ENCODE measurements at regions not wholly inside any gene's neighbourhood (a gene's known extent, or its start where the extent isn't known, plus 50 kb on each side); places are given as distances from the start of the nearest gene placed in this dataset.

- no peaks in the 10 kb centered on the region for H3K36me3 ChIP-seq (ENCODE audit: control insufficient read depth, insufficient read depth, low read length)
- H3K4me3 ChIP-seq (replicated peaks; ENCODE audit: low read depth, low read length) = no peak overlapping the region
- no peak for DNase-seq (ENCODE audit: extremely low read depth, insufficient read length)
- no peaks in the 10 kb centered on the region for H3K27me3 ChIP-seq (replicated peaks; ENCODE audit: control insufficient read depth, insufficient read depth, low read length)
- TF ChIP-seq CTCF (IDR thresholded peaks at IDR 0.05; ENCODE audit: insufficient read depth, low read length, poor library complexity, severe bottlenecking) = no peak
Measured at GRCh38 chr10:35834877-35835494, 192.9 kb upstream of the FZD8 start.

GRCh38 chr10:35827783-35828182 is 185.7 kb upstream of the FZD8 start:
- Histone ChIP-seq H3K27me3 (replicated peaks; ENCODE audit: control insufficient read depth, insufficient read depth, low read length) (no peaks in the 10 kb centered on the region), H3K4me3 (replicated peaks; ENCODE audit: low read depth, low read length) (no peak overlapping the region), H3K36me3 (ENCODE audit: control insufficient read depth, insufficient read depth, low read length) (no peaks in the 10 kb centered on the region)
- DNase-seq (ENCODE audit: extremely low read depth, insufficient read length) = no peak
- no peak for TF ChIP-seq CTCF (IDR thresholded peaks at IDR 0.05; ENCODE audit: insufficient read depth, low read length, poor library complexity, severe bottlenecking)

GRCh38 chr10:35824704-35825103 is 182.6 kb upstream of the FZD8 start:
- DNase-seq (ENCODE audit: extremely low read depth, insufficient read length) = no peak
- TF ChIP-seq CTCF (IDR thresholded peaks at IDR 0.05; ENCODE audit: insufficient read depth, low read length, poor library complexity, severe bottlenecking) = no peak
- Histone ChIP-seq H3K4me3 (replicated peaks; ENCODE audit: low read depth, low read length) (no peak overlapping the region), H3K36me3 (ENCODE audit: control insufficient read depth, insufficient read depth, low read length) (no peaks in the 10 kb centered on the region), H3K27me3 (replicated peaks; ENCODE audit: control insufficient read depth, insufficient read depth, low read length) (no peaks in the 10 kb centered on the region)

- H3K27me3 ChIP-seq (replicated peaks; ENCODE audit: control insufficient read depth, insufficient read depth, low read length) = no peaks in the 10 kb centered on the region
- no peak for TF ChIP-seq CTCF (IDR thresholded peaks at IDR 0.05; ENCODE audit: insufficient read depth, low read length, poor library complexity, severe bottlenecking)
- H3K4me3 ChIP-seq (replicated peaks; ENCODE audit: low read depth, low read length) = no peak overlapping the region
- peak; percentile 10 for DNase-seq (ENCODE audit: extremely low read depth, insufficient read length)
- H3K36me3 ChIP-seq (ENCODE audit: control insufficient read depth, insufficient read depth, low read length) = no peaks in the 10 kb centered on the region
Measured at GRCh38 chr10:35822316-35822715, 180.2 kb upstream of the FZD8 start.

- H3K36me3 ChIP-seq (ENCODE audit: control insufficient read depth, insufficient read depth, low read length) = no peaks in the 10 kb centered on the region
- H3K4me3 ChIP-seq (replicated peaks; ENCODE audit: low read depth, low read length) = no peak overlapping the region
- no peak for TF ChIP-seq CTCF (IDR thresholded peaks at IDR 0.05; ENCODE audit: insufficient read depth, low read length, poor library complexity, severe bottlenecking)
- peak; percentile 20 for DNase-seq (ENCODE audit: extremely low read depth, insufficient read length)
- H3K27me3 ChIP-seq (replicated peaks; ENCODE audit: control insufficient read depth, insufficient read depth, low read length) = no peaks in the 10 kb centered on the region
Measured at GRCh38 chr10:35821339-35821911, 179.3 kb upstream of the FZD8 start.
